AG04450 (cell line): ENCODE measurements at regions not wholly inside any gene's neighbourhood (a gene's known extent, or its start where the extent isn't known, plus 50 kb on each side); places are given as distances from the start of the nearest gene placed in this dataset.
"Not testable (repeated sequence)": the region's sequence is repeated elsewhere in the genome, so short reads cannot be mapped to it uniquely, and the experiment has no call there.

Source experiments
- CTCF ChIA-PET: fragments of 300-600, 350-600 bp; formaldehyde crosslinking; extraction: SDS; loops from one replicate; lab custom pipeline; 2022; ENCODE audit warnings: antibody characterized with exemption, inconsistent platforms; lab: Charles Lee
- POLR2A ChIA-PET: fragments of 350-600 bp; formaldehyde crosslinking; extraction: SDS; loops from one replicate; lab custom pipeline; 2021; ENCODE audit warnings: antibody characterized with exemption, inconsistent platforms; lab: Yijun Ruan, JAX
- DNase-seq: peaks from one replicate; pipeline ENCODE4 v3.0.0-alpha.2; 2011; ENCODE audit warnings: low read depth, low spot score
- H3K27ac ChIP-seq: one replicate; pipeline ENCODE4 v1.5.1; 2012; ENCODE audit warnings: low read depth, low read length, control low read depth
- H3K27me3 ChIP-seq: one replicate; pipeline ENCODE4 v1.6.0; 2012; ENCODE audit warnings: low read length; ENCODE audit not compliant: control insufficient read depth, insufficient read depth
- H3K4me3 ChIP-seq: 2 replicates; pipeline ENCODE4 v1.5.1; 2011; ENCODE audit warnings: mild to moderate bottlenecking, low read depth, low read length, control low read depth
- H3K9me3 ChIP-seq: 2 replicates; pipeline ENCODE4 v1.5.1; 2012; ENCODE audit warnings: low read length; ENCODE audit not compliant: control insufficient read depth, insufficient read depth
- TF ChIP-seq, protein P1 (sequence below): IDR thresholded peaks from 2 replicates; pipeline ENCODE4 v1.5.1; 2011; ENCODE audit warnings: low read depth, low read length, control low read depth, inconsistent platforms

DNA sequence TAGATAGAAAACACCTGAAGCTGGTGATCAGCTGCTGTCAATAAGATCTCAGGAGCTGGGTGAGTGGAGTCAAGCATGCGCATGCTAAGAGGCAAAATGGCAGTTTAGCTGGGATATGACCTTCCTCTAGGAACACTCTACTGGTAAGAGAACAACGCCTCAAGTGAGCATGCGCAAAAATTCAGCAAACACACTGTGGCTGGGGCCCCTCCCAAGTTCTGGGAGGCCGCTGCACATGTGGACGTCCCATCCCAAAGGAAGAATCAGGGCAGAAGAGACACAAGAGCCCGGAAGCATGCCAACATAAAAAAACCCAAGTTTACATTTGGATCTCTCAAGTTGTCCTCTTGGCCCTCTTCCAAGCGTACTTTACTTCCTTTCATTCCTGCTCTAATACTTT, 126.3 kb upstream of the F3 start:
- ChIA-PET CTCF (no interaction called here), POLR2A (interaction anchor here (1.1 kb wide), 1 partner anchor 126 kb away, joined by 3 read pairs; the partner anchor contains the start of gene F3)
- H3K4me3 ChIP-seq, result no peak overlapping the region
- no peaks in the 10 kb centered on the region for H3K27me3 ChIP-seq
- DNase-seq, result no peak
- no peak overlapping the region for H3K27ac ChIP-seq
- TF ChIP-seq, protein P1, sequence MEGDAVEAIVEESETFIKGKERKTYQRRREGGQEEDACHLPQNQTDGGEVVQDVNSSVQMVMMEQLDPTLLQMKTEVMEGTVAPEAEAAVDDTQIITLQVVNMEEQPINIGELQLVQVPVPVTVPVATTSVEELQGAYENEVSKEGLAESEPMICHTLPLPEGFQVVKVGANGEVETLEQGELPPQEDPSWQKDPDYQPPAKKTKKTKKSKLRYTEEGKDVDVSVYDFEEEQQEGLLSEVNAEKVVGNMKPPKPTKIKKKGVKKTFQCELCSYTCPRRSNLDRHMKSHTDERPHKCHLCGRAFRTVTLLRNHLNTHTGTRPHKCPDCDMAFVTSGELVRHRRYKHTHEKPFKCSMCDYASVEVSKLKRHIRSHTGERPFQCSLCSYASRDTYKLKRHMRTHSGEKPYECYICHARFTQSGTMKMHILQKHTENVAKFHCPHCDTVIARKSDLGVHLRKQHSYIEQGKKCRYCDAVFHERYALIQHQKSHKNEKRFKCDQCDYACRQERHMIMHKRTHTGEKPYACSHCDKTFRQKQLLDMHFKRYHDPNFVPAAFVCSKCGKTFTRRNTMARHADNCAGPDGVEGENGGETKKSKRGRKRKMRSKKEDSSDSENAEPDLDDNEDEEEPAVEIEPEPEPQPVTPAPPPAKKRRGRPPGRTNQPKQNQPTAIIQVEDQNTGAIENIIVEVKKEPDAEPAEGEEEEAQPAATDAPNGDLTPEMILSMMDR, result no peak
- H3K9me3 ChIP-seq, result no peaks in the 10 kb centered on the region

GRCh38 chr1:94666797-94667196, 125.2 kb upstream of the F3 start:
- ChIA-PET CTCF (no interaction called here), POLR2A (no interaction called here)
- no peak for DNase-seq
- no peaks in the 10 kb centered on the region for H3K27me3 ChIP-seq
- H3K9me3 ChIP-seq, result no peaks in the 10 kb centered on the region
- no peak overlapping the region for H3K4me3 ChIP-seq
- TF ChIP-seq, protein P1, result no peak
- H3K27ac ChIP-seq, result no peak overlapping the region

- H3K4me3 ChIP-seq, result no peak overlapping the region
- H3K27me3 ChIP-seq, result no peaks in the 10 kb centered on the region
- TF ChIP-seq, protein P1, result no peak
- no peak for DNase-seq
- no peaks in the 10 kb centered on the region for H3K9me3 ChIP-seq
- POLR2A ChIA-PET, result no interaction called here
- CTCF ChIA-PET, result interaction anchor here (0.7 to 1.1 kb wide), 2 partner anchors 28 to 144 kb away, joined by 3 read pairs; no protein-coding TSS in a partner anchor
- H3K27ac ChIP-seq, result no peak overlapping the region
Measured at GRCh38 chr1:94661431-94661932, 119.9 kb upstream of the F3 start.

DNA sequence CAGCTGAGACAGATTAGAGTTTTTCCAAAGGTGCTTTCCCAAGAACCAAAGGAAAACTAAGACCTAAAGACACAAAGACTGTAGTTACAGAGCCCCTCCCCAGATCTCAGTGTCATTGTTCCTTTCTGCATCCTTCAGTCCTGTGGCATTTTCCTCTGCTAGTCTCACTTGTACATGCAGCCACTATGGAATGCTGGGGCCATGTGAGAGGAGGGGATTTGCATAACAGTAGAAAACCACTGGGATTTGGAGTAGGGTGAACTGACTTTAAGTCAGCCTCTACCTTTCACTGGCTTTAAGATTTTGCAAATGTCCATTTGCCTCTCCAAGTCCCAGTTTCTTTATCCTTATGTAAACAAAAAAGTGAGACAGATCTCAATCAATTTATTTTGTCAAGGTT, 119.4 kb upstream of the F3 start:
- POLR2A ChIA-PET, result interaction anchor here (0.6 kb wide), 1 partner anchor 294 kb away, joined by 3 read pairs; no protein-coding TSS in a partner anchor
- DNase-seq, result no peak
- H3K27me3 ChIP-seq, result no peaks in the 10 kb centered on the region
- H3K4me3 ChIP-seq, result no peak overlapping the region
- H3K27ac ChIP-seq, result no peak overlapping the region
- TF ChIP-seq, protein P1, result no peak
- H3K9me3 ChIP-seq, result no peaks in the 10 kb centered on the region
- CTCF ChIA-PET, result interaction anchor here (1.1 kb wide), 1 partner anchor 144 kb away, joined by 3 read pairs; no protein-coding TSS in a partner anchor

- CTCF ChIA-PET, result no interaction called here
- Histone ChIP-seq H3K9me3 (no peaks in the 10 kb centered on the region), H3K27me3 (no peaks in the 10 kb centered on the region), H3K4me3 (no peak overlapping the region), H3K27ac (no peak overlapping the region)
- TF ChIP-seq, protein P1, result no peak
- POLR2A ChIA-PET, result interaction anchor here (0.6 kb wide), 1 partner anchor 295 kb away, joined by 3 read pairs; no protein-coding TSS in a partner anchor
- no peak for DNase-seq
Measured at GRCh38 chr1:94660258-94660657, 118.7 kb upstream of the F3 start.

DNA sequence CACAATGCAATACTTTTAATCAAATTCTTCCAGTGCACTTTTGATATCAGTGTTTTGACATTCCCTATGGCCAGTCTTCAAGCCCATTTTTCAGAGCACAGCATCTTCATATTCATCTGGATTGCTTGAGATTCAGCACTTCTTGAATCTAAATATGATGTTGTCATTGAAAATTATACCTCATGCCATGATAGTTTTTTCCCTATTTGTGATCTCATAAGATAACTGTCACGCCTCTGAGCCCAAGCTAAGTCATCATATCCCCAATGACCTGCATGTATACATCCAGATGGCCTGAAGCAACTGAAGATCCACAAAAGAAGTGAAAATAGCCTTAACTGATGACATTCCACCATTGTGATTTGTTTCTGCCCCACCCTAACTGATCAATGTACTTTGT, 117.6 kb upstream of the F3 start:
- H3K27me3 ChIP-seq, H3K27ac ChIP-seq, H3K9me3 ChIP-seq, POLR2A ChIA-PET, DNase-seq, H3K4me3 ChIP-seq, CTCF ChIA-PET: not testable (repeated sequence)
